ENCODE measurements at regions not wholly inside any gene's neighbourhood (a gene's known extent, or its start where the extent isn't known, plus 50 kb on each side); places are given as distances from the start of the nearest gene placed in this dataset.

- H3K4me3 ChIP-seq (ENCODE audit: low read depth in 1 of 3, low read length in 3 of 3), result no peak overlapping the region
- TF ChIP-seq YY1 (IDR thresholded peaks at IDR 0.05) (no peak), ZBTB33 (IDR thresholded peaks at IDR 0.05) (no peak), NR2F2 (IDR thresholded peaks at IDR 0.05) (no peak), RAD21 (IDR thresholded peaks at IDR 0.05) (no peak), EGR1 (IDR thresholded peaks at IDR 0.05; ENCODE audit: low read depth in 2 of 2) (no peak), GABPA (IDR thresholded peaks at IDR 0.05 in 1 of 2, conservative IDR thresholded peaks at IDR 0.05 in 1 of 2) (no peak), FOXA1 (IDR thresholded peaks at IDR 0.05) (no peak)
- DNase-seq (ENCODE audit: low spot score), result no peak
- H3K9ac ChIP-seq (ENCODE audit: low read depth in 1 of 2, low read length in 2 of 2), result no peak overlapping the region
- no peaks in the 10 kb centered on the region for H3K27me3 ChIP-seq (ENCODE audit: control insufficient read depth in 4 of 4, insufficient read depth in 4 of 4, low read length in 3 of 4)
- H3K9me3 ChIP-seq (ENCODE audit: control insufficient read depth in 4 of 4, low read length in 3 of 4), result no peaks in the 10 kb centered on the region
- H3K27ac ChIP-seq (ENCODE audit: low read depth in 1 of 2, low read length in 2 of 2), result no peak overlapping the region
- no peaks in the 10 kb centered on the region for H3K4me1 ChIP-seq (ENCODE audit: control insufficient read depth in 4 of 4, insufficient read depth in 4 of 4, low read length in 3 of 4)
- H3K36me3 ChIP-seq (ENCODE audit: control insufficient read depth in 4 of 4, insufficient read depth in 3 of 4, low read depth in 1 of 4, low read length in 3 of 4), result no peaks in the 10 kb centered on the region
Observed at GRCh38 chr11:106426696-106427095, 349.2 kb downstream of the AASDHPPT start.

GRCh38 chr11:106427736-106428135, 350.3 kb downstream of the AASDHPPT start:
- H3K27me3 ChIP-seq (ENCODE audit: control insufficient read depth in 4 of 4, insufficient read depth in 4 of 4, low read length in 3 of 4), result no peaks in the 10 kb centered on the region
- no peaks in the 10 kb centered on the region for H3K36me3 ChIP-seq (ENCODE audit: control insufficient read depth in 4 of 4, insufficient read depth in 3 of 4, low read depth in 1 of 4, low read length in 3 of 4)
- no peak for DNase-seq (ENCODE audit: low spot score)
- H3K4me1 ChIP-seq (ENCODE audit: control insufficient read depth in 4 of 4, insufficient read depth in 4 of 4, low read length in 3 of 4), result no peaks in the 10 kb centered on the region
- WGBS, result 70% methylated on average over 2 of the region's 2 CpGs
- no peak overlapping the region for H3K9ac ChIP-seq (ENCODE audit: low read depth in 1 of 2, low read length in 2 of 2)
- no peak overlapping the region for H3K27ac ChIP-seq (ENCODE audit: low read depth in 1 of 2, low read length in 2 of 2)
- no peak for TF ChIP-seq CTCF (IDR thresholded peaks at IDR 0.05; ENCODE audit: low read depth, low read length, missing input control)
- TF ChIP-seq EGR1 (IDR thresholded peaks at IDR 0.05; ENCODE audit: low read depth in 2 of 2), result no peak
- TF ChIP-seq MAX (IDR thresholded peaks at IDR 0.05), result no peak
- TF ChIP-seq NR2F2 (IDR thresholded peaks at IDR 0.05), result no peak
- no peak for TF ChIP-seq TAF1 (conservative IDR thresholded peaks at IDR 0.05)
- TF ChIP-seq JUND (IDR thresholded peaks at IDR 0.05), result no peak
- TF ChIP-seq GABPA (IDR thresholded peaks at IDR 0.05 in 1 of 2, conservative IDR thresholded peaks at IDR 0.05 in 1 of 2), result no peak
- TF ChIP-seq RAD21 (IDR thresholded peaks at IDR 0.05), result no peak
- TF ChIP-seq HNF4A (conservative IDR thresholded peaks at IDR 0.05), result no peak
- TF ChIP-seq YY1 (IDR thresholded peaks at IDR 0.05), result no peak
- no peak for TF ChIP-seq REST (IDR thresholded peaks at IDR 0.05)
- TF ChIP-seq RXRA (IDR thresholded peaks at IDR 0.05), result no peak
- TF ChIP-seq ATF3 (IDR thresholded peaks at IDR 0.05), result no peak
- no peak for TF ChIP-seq ZBTB33 (IDR thresholded peaks at IDR 0.05)
- H3K9me3 ChIP-seq (ENCODE audit: control insufficient read depth in 4 of 4, low read length in 3 of 4), result no peaks in the 10 kb centered on the region
- no peak overlapping the region for H3K4me3 ChIP-seq (ENCODE audit: low read depth in 1 of 3, low read length in 3 of 3)
